GM12865 (cell line): ENCODE measurements at regions not wholly inside any gene's neighbourhood (a gene's known extent, or its start where the extent isn't known, plus 50 kb on each side); places are given as distances from the start of the nearest gene placed in this dataset.

ENCODE experiments used
- DNase-seq: peaks from one replicate; pipeline ENCODE4 v3.0.0; 2010; ENCODE audit warnings: low read depth
- H3K4me3 ChIP-seq: 2 replicates; pipeline ENCODE4 v1.5.1; 2011; ENCODE audit warnings: mild to moderate bottlenecking, low read depth, low read length, control low read depth
- TF ChIP-seq, protein P1 (sequence below): IDR thresholded peaks from 2 replicates; pipeline ENCODE4 v1.5.1; 2011; ENCODE audit warnings: low read length, control low read depth, low read depth, inconsistent platforms; ENCODE audit not compliant: insufficient read depth; ENCODE audit errors: missing control alignments

DNA sequence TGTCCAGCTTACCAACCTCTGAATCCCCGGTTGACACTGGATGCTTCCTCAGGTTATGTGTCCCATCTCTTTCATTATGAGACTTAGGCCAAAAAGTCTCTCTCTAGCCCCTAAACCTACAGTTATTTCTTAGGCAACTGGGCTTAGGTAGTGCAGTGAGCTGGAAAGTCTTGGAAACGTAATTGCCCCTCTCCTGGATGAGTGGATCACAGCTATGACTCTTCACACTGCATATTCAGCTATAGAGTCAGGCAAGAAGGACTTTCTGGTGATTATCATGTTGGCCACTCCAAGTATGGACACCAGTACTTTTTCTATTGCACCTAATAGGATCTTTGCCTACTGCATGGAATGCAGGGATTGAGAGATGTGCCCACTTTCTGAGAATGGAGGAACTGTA is 458.3 kb upstream of the CELF4 start:
- H3K4me3 ChIP-seq = no peak overlapping the region
- TF ChIP-seq, protein P1, sequence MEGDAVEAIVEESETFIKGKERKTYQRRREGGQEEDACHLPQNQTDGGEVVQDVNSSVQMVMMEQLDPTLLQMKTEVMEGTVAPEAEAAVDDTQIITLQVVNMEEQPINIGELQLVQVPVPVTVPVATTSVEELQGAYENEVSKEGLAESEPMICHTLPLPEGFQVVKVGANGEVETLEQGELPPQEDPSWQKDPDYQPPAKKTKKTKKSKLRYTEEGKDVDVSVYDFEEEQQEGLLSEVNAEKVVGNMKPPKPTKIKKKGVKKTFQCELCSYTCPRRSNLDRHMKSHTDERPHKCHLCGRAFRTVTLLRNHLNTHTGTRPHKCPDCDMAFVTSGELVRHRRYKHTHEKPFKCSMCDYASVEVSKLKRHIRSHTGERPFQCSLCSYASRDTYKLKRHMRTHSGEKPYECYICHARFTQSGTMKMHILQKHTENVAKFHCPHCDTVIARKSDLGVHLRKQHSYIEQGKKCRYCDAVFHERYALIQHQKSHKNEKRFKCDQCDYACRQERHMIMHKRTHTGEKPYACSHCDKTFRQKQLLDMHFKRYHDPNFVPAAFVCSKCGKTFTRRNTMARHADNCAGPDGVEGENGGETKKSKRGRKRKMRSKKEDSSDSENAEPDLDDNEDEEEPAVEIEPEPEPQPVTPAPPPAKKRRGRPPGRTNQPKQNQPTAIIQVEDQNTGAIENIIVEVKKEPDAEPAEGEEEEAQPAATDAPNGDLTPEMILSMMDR = no peak
- no peak for DNase-seq

DNA sequence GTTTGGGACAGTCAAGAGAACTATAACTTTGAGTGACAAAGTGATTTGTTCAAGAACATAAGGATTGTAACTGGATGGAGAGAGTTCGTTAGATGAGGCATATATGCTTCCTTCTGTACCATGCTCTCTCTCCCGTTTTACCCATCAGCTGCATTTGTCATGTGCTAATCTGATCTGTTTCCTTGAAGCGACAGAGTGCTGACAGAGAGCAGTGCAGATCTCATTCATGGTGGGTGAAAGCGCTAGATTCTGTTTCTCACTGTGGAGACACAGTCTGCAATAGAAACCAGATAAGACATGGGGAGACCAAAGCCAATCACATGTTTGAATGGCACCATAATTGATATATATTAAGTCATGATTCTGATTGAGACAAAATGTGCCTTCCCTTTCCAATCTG is 456.6 kb upstream of the CELF4 start:
- DNase-seq = no peak
- TF ChIP-seq, protein P1 = no peak
- H3K4me3 ChIP-seq = no peak overlapping the region

DNA sequence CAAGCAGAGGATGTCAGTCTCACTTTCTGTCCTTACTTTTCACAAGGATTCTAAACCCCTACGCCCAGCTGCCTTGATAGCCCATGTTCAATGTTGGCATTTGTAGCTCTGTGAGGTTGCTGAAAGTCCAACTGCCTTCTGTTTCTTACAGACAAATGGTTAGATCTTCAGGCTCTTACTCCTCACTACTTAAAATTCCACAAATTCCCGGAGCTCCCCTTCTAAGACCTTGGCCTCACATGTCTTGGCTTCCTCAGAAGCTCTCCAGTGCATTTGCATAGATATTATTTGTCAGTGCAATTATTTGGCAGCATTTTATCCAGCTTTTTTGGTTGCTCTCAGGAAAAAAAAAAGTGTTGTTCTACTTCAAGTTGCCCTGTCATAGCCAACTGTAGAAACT is 453.7 kb upstream of the CELF4 start:
- TF ChIP-seq, protein P1 = no peak
- no peak for DNase-seq
- no peak overlapping the region for H3K4me3 ChIP-seq

DNA sequence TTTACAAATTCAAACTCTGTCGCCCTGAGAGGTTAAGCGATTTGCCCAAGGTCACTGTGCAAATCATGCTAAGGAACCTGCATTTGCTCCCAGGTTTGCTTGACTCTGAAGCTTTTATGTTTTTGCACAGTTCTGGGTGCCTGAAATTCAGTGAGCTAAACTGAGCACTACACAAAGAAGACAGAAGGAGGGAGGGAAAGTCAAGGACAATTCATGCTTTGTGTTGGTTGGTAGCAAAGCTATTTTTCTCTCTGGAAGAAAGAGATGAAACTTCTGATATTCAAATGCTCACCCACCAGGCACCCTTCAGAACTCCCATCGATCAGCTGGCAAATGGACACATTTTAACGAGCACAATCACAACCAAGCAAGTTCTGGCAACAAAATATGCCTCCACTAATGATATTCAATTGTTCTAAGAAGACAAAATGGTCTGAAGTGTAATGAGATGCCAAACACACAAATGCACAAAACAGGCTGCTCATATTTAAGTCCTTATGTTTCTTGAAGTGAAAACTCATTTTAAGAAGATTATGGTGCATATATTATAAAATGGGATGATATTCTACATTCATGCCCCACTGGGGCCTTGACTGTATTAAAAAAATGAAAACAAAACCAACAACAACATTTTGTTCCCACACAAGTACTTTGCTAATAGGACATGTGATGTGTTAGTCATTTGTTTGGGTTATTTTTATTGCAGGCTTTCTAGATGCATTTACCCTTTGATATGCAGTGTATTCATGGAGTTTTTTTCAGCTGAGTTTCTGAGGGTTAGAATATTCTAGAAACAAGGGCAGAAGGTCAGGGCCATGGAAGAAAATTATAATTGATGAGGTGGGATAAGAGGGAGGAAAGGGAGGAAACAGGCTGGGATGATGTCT is 445.6 kb upstream of the CELF4 start:
- no peak for DNase-seq
- TF ChIP-seq, protein P1 = no peak
- H3K4me3 ChIP-seq = no peak overlapping the region

DNA sequence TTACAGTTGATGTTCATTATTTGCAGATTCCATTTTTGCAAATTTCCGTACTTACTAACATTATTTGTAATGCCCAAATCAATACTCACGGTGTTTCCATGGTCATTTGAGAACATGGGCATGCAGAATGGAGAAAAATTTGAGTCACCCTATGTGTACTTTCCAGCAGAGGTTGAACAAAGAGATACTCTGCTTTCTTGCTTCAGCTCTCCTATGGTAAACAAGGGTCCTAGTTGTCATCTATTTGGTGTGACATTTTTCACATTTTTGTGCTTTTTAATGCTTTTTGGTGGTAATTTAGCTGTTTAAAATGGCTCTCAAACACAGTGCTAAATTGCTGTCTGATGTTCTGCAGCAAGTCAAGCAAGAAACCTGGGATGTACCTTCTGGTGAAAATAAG is 444.4 kb upstream of the CELF4 start:
- no peak for DNase-seq

DNA sequence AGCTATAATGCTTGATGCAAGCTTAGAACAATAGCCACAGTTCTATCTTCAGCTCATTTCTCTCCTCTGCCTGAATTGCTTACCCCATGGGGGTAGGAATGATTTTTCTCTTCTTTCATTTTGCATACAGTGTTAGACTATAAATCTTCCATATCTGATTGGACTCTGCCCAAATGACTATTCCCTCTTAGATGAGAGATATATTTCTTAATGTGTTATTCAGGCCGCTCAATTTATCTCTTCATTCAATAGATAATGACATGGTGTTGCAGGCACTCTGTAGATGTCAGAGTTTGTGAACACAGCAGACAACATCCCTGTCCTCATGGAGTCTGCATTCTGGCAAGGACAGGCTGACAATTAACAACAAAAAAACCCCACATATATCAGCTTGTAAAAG is 443.7 kb upstream of the CELF4 start:
- TF ChIP-seq, protein P1 = no peak
- no peak overlapping the region for H3K4me3 ChIP-seq
- no peak for DNase-seq

More for the DNA sequence above, 444.4 kb upstream of the CELF4 start:
- H3K4me3 ChIP-seq = no peak overlapping the region
- TF ChIP-seq, protein P1 = no peak

DNA sequence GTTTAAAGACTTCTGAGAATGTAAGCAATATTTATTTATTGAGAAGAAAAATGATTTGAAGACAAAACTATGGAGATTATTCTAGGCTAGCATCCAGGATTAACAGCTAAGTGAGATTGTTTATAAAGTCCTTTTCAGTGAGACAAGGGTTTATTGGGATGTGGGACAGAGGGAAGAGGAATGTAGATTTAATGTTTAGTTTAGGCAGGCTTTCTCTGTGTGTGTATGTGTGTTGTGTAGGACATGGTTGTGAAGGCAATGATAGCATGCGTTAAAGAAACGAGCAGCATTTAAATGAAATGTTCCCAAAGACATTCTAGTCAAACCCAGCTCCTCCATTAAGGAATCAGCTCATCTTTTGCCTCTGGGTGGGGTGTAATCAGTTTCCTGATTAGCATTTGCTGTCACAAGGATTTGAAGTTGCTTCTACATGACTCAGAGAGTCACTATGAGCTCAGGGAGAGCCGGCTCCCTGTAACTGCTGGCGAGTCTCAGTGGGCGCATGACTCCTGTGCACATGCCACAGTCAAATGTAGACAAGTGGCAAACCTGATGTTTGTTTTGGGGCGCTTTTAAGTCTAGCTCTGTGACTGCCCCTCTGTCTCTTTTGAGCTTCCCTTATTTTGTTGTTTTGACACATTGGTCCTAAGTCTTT is 442.2 kb upstream of the CELF4 start:
- TF ChIP-seq, protein P1 = no peak
- no peak for DNase-seq
- no peak overlapping the region for H3K4me3 ChIP-seq
